Endothelial cell (in vitro differentiated cells): ENCODE measurements at regions not wholly inside any gene's neighbourhood (a gene's known extent, or its start where the extent isn't known, plus 50 kb on each side); places are given as distances from the start of the nearest gene placed in this dataset.
"Not testable (repeated sequence)": the region's sequence is repeated elsewhere in the genome, so short reads cannot be mapped to it uniquely, and the experiment has no call there.

Experiments used
- DNase-seq: peaks from one replicate; pipeline ENCODE4 v3.0.0; 2021; ENCODE audit warnings: low spot score
- H3K27ac Mint-ChIP-seq: one replicate; pipeline ENCODE4 v1.8.0; 2021; ENCODE audit warnings: mixed read lengths, inconsistent platforms; ENCODE audit not compliant: unreplicated experiment
- H3K27me3 Mint-ChIP-seq: one replicate; pipeline ENCODE4 v1.8.0; 2021; ENCODE audit warnings: mild to moderate bottlenecking, moderate library complexity, mixed read lengths, inconsistent platforms; ENCODE audit not compliant: unreplicated experiment
- H3K36me3 Mint-ChIP-seq: one replicate; pipeline ENCODE4 v1.8.0; 2021; ENCODE audit warnings: mild to moderate bottlenecking, low read depth, mixed read lengths, inconsistent platforms; ENCODE audit not compliant: unreplicated experiment
- H3K4me1 Mint-ChIP-seq: one replicate; pipeline ENCODE4 v1.8.0; 2021; ENCODE audit warnings: mild to moderate bottlenecking, mixed read lengths, inconsistent platforms; ENCODE audit not compliant: unreplicated experiment
- H3K4me3 Mint-ChIP-seq: one replicate; pipeline ENCODE4 v1.8.0; 2021; ENCODE audit warnings: mild to moderate bottlenecking, mixed read lengths, inconsistent platforms; ENCODE audit not compliant: unreplicated experiment
- H3K9me3 Mint-ChIP-seq: one replicate; pipeline ENCODE4 v1.8.0; 2021; ENCODE audit warnings: mixed read lengths, inconsistent platforms; ENCODE audit not compliant: unreplicated experiment
- CTCF ChIP-seq: fragments of 200-600 bp; sonication (generic); IDR thresholded peaks from one replicate; pipeline ENCODE4 v1.5.0; 2021; ENCODE audit warnings: antibody characterized with exemption; ENCODE audit not compliant: unreplicated experiment

DNA sequence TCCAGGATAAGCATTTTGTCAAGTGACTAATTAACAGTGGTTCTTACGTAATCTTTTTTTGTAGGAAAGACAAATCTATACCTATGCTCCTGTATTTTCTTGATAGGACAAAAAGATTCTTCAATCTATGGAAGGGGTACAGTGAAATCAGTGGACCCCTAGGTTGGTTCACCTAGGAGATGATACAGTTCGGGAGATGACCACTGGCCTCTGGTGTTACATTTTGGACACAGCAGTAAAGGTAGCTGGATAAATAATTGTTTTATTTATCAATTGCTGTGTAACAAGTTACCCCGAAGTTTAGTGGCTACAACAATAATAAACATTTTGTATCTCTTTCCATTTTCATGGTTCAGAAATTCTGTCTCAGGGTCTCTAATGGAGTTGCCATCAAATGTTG is 288.2 kb upstream of the MAGI2 start:
- Mint-ChIP-seq H3K27me3 (peaks cover 1% of the 10 kb centered on the region), H3K27ac (no peak overlapping the region)
- peak; percentile 18 for DNase-seq

GRCh38 chr7:79740076-79740475 is 286.6 kb upstream of the MAGI2 start:
- H3K36me3 Mint-ChIP-seq, result no peaks in the 10 kb centered on the region
- H3K9me3 Mint-ChIP-seq, result no peaks in the 10 kb centered on the region
- no peak overlapping the region for H3K4me3 Mint-ChIP-seq
- no peak overlapping the region for H3K27ac Mint-ChIP-seq
- DNase-seq, result no peak
- peaks cover 1% of the 10 kb centered on the region for H3K27me3 Mint-ChIP-seq
- no peak for TF ChIP-seq CTCF
- no peaks in the 10 kb centered on the region for H3K4me1 Mint-ChIP-seq

More for the DNA sequence above, 288.2 kb upstream of the MAGI2 start:
- Mint-ChIP-seq H3K4me1 (no peaks in the 10 kb centered on the region), H3K4me3 (no peak overlapping the region), H3K36me3 (no peaks in the 10 kb centered on the region), H3K9me3 (no peaks in the 10 kb centered on the region)
- peak; percentile 49 for TF ChIP-seq CTCF

DNA sequence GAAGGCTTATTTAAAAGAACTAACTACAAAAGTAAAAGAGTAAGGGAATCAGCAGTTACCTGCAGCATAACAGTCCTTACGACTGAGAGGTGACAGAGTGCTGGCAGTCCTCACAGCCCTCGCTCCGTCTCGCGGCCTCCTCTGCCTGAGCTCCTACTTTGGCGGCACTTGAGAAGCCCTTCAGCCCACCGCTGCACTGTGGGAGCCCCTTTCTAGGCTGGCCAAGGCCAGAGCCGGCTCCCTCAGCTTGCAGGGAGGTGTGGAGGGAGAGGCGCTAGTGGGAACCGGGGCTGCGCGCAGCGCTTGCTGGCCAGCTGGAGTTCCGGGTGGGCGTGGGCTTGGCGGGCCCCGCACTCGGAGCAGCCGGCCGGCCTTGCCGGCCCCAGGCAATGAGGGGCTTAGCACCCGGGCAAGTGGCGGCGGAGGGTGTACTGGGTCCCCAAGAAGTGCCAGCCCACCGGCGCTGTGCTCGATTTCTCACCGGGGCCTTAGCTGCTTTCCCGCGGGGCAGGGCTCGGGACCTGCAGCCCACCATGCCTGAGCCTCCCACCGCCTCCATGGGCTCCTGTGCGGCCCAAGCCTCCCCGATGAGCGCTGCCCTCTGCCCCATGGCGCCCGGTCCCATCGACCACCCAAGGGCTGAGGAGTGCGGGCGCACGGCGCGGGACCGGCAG is 285.7 kb upstream of the MAGI2 start:
- not testable (repeated sequence) for H3K4me1 Mint-ChIP-seq, H3K4me3 Mint-ChIP-seq, H3K27me3 Mint-ChIP-seq, H3K9me3 Mint-ChIP-seq, H3K36me3 Mint-ChIP-seq, DNase-seq, H3K27ac Mint-ChIP-seq

DNA sequence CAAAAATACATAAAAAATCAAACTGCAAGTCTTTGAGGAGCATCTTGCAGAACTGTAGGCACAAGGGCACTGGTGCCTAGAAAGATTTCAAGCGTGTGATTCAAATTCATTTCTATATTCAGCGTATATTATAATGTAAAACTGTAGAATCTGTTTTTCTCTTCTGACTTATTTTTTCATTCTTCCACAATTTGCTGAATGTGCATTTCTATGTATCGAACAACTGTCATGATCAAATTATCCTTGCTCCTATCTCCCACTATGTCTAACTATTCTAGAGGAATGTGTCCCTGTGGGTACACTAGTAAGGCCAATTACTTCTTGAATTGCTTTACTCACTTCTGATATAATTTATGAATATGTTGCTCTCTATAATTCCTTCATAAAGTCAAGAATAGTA is 283.0 kb upstream of the MAGI2 start:
- no peaks in the 10 kb centered on the region for H3K9me3 Mint-ChIP-seq
- no peak overlapping the region for H3K27ac Mint-ChIP-seq
- no peaks in the 10 kb centered on the region for H3K36me3 Mint-ChIP-seq
- H3K4me3 Mint-ChIP-seq, result no peak overlapping the region
- no peaks in the 10 kb centered on the region for H3K4me1 Mint-ChIP-seq
- no peak for DNase-seq
- no peak for TF ChIP-seq CTCF
- peaks cover 1% of the 10 kb centered on the region for H3K27me3 Mint-ChIP-seq

DNA sequence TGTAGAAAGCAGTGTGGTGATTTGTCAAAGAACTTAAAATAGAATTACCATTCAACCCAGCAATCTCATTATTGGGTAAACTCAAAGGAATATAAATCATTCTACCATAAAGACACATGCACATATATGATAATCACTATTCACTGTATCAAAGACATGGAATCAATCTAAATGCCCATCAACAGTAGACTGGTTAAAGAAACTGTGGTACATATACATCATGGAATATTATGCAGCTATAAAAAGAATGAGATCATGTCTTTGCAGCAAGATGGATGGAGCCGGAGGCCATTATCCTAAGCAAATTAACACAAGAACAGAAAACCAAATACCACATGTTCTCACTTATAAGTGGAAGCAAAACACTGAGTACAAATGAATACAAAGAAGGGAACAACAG is 281.5 kb upstream of the MAGI2 start:
- Mint-ChIP-seq H3K4me3 (no peak overlapping the region), H3K27ac (no peak overlapping the region), H3K9me3 (no peaks in the 10 kb centered on the region), H3K36me3 (no peaks in the 10 kb centered on the region), H3K4me1 (no peaks in the 10 kb centered on the region), H3K27me3 (peaks cover 1% of the 10 kb centered on the region)
- no peak for TF ChIP-seq CTCF
- no peak for DNase-seq
